GM12878 (cell line): ENCODE measurements at regions not wholly inside any gene's neighbourhood (a gene's known extent, or its start where the extent isn't known, plus 50 kb on each side); places are given as distances from the start of the nearest gene placed in this dataset.

ENCODE experiments used
- ATAC-seq: fragments of 200-7000 bp; cut with Tn5 transposase; 3 replicates; pipeline ENCODE4 v1.9.1; 2020; ENCODE audit warnings: mild to moderate bottlenecking, moderate library complexity
- BruUV-seq: library from RNA; stranded (reverse); fragments of 400-500 nt; replicated peaks from 2 replicates; lab custom pipeline; 2021; lab: Mats Ljungman, UMichigan
- CTCF ChIA-PET: fragments of 300-600 bp; sonication (Branson Sonifier 250); formaldehyde crosslinking; extraction: SDS; loops from one replicate; lab custom pipeline; 2021; ENCODE audit warnings: inconsistent platforms; lab: Yijun Ruan, JAX
- POLR2A ChIA-PET: fragments of 350-600 bp; formaldehyde crosslinking; extraction: SDS; loops from one replicate; lab custom pipeline; 2021; ENCODE audit warnings: inconsistent platforms; lab: Charles Lee
- RAD21 ChIA-PET: fragments of 300-600 bp; sonication (Branson Sonifier 250); formaldehyde crosslinking; loops from one replicate; lab custom pipeline; 2023; ENCODE audit warnings: antibody characterized with exemption; ENCODE audit not compliant: unreplicated experiment; lab: Charles Lee
- SMC1A ChIA-PET: fragments of 300-600 bp; sonication (Branson Sonifier 250); formaldehyde crosslinking; loops from one replicate; lab custom pipeline; 2023; ENCODE audit not compliant: unreplicated experiment, uncharacterized antibody; lab: Charles Lee
- DNase-seq: peaks from one replicate; pipeline ENCODE4 v3.0.0-alpha.2; 2011; ENCODE audit warnings: low read depth, low spot score
- FAIRE-seq: peaks from 3 replicates; lab custom pipeline; 2011; peaks lifted over from hg19 to GRCh38; lab: Jason Lieb, UNC
- H2AFZ ChIP-seq: 2 replicates; pipeline ENCODE4 v1.6.0; 2011; ENCODE audit warnings: low read depth, low read length, control low read depth; ENCODE audit not compliant: control insufficient read depth
- H3K27ac ChIP-seq: 2 replicates; pipeline ENCODE4 v1.5.1; 2011; ENCODE audit warnings: control low read depth; ENCODE audit not compliant: control insufficient read depth, insufficient read depth
- H3K27me3 ChIP-seq, 2 experiments: replicated peaks in 1 of 2; 2 replicates each; pipeline versions ENCODE4 v1.6.0 to v1.6.1; 2011; ENCODE audit warnings: low read length in 1 of 2; ENCODE audit not compliant: control insufficient read depth in 2 of 2, insufficient read depth in 2 of 2
- H3K36me3 ChIP-seq, 2 experiments: 2 replicates each; pipeline ENCODE4 v1.5.1; 2011; ENCODE audit warnings: low read length in 1 of 2; ENCODE audit not compliant: control insufficient read depth in 2 of 2, insufficient read depth in 2 of 2
- H3K4me1 ChIP-seq: 2 replicates; pipeline ENCODE4 v1.6.1; 2011; ENCODE audit warnings: mild to moderate bottlenecking, low read length, moderate library complexity, mixed read lengths; ENCODE audit not compliant: control insufficient read depth, insufficient read depth
- H3K4me2 ChIP-seq: 2 replicates; pipeline ENCODE4 v1.6.0; 2011; ENCODE audit warnings: control low read depth; ENCODE audit not compliant: control insufficient read depth, insufficient read depth
- H3K4me3 ChIP-seq: fragments of 200-600 bp; sonication (generic); 2 replicates; pipeline ENCODE4 v1.5.1; 2016
- H3K79me2 ChIP-seq: 2 replicates; pipeline ENCODE4 v1.6.0; 2011; ENCODE audit warnings: low read length; ENCODE audit not compliant: control insufficient read depth, insufficient read depth
- H3K9ac ChIP-seq: 2 replicates; pipeline ENCODE4 v1.8.0; 2011; ENCODE audit warnings: low read length, control low read depth, mixed read lengths; ENCODE audit not compliant: control insufficient read depth, insufficient read depth
- H3K9me3 ChIP-seq: replicated peaks from 3 replicates; pipeline ENCODE4 v1.5.1; 2011; ENCODE audit warnings: mild to moderate bottlenecking, low read length; ENCODE audit not compliant: control insufficient read depth, insufficient read depth
- H4K20me1 ChIP-seq: 2 replicates; pipeline ENCODE4 v1.6.0; 2011; ENCODE audit not compliant: control insufficient read depth, insufficient read depth
- BCLAF1 ChIP-seq: fragments of 450-650 bp; IDR thresholded peaks from 2 replicates; pipeline ENCODE4 v1.6.1; 2017; ENCODE audit warnings: antibody characterized with exemption, mild to moderate bottlenecking, moderate library complexity
- CBFB ChIP-seq: IDR thresholded peaks from 2 replicates; pipeline ENCODE4 v1.6.1; 2016; ENCODE audit warnings: antibody characterized with exemption, low read depth
- WRNIP1 ChIP-seq: IDR thresholded peaks from 2 replicates; pipeline ENCODE4 v1.6.1; 2011; ENCODE audit warnings: low read depth, low read length, improper control_type of control experiment, borderline replicate concordance
- ZBTB40 ChIP-seq: fragments of 450-650 bp; IDR thresholded peaks from 2 replicates; pipeline ENCODE4 v1.6.1; 2016; ENCODE audit warnings: mild to moderate bottlenecking, moderate library complexity, borderline replicate concordance
- WGBS: methylation state at CpG from one replicate; pipeline ENCODE4 v1.1.6; 2016; ENCODE audit warnings: low lambda C conversion rate; ENCODE audit not compliant: insufficient replicate concordance, insufficient coverage; ENCODE audit errors: missing lambda C conversion rate; 5-methylcytosine and 5-hydroxymethylcytosine counted together
- in situ Hi-C: fragments of 300-500 bp; cut with MboI; formaldehyde crosslinking; loops from 9 replicates; pipeline ENCODE4 v1.14.3; 2018; ENCODE audit warnings: mixed read lengths
- intact Hi-C: fragments of 100-400 bp; cut with micrococcal nuclease; formaldehyde crosslinking; loops from one replicate; pipeline ENCODE4 v1.14.2; 2022; ENCODE audit not compliant: unreplicated experiment
- TF ChIP-seq, protein P1 (sequence below): fragments of 450-650 bp; IDR thresholded peaks from 2 replicates; pipeline ENCODE4 v1.6.1; 2017; ENCODE audit warnings: mild to moderate bottlenecking, moderate library complexity

DNA sequence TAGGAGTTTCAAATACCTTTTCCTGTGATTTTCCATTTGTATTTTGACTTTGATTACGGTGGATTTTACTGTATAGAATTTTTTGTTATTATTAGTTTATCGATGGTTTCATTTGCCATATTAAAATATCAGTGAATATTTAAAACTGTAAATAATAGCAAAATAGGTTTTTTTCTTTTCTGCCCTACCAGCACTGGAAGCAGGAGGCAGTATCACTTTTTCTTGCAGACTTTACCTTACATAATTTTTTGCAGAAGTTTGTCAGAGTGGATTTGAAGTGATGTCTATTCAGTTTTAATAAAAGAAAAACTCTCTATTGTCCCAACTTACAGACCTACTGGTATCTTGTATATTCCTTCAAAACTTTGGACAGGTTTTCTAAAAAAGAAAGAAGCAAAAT lies 213.6 kb downstream of the CENPF start:
- Histone ChIP-seq H3K79me2 (no peaks in the 10 kb centered on the region), H3K9me3 (no peaks in the 10 kb centered on the region), H3K4me3 (no peak overlapping the region), H3K4me2 (no peak overlapping the region), H3K9ac (no peak overlapping the region), H3K27me3 (no peaks in the 10 kb centered on the region), H2AFZ (no peak overlapping the region), H4K20me1 (no peaks in the 10 kb centered on the region), H3K36me3 (no peaks in the 10 kb centered on the region), H3K4me1 (no peaks in the 10 kb centered on the region), H3K27ac (no peak overlapping the region)
- SMC1A ChIA-PET, result no interaction called here
- CTCF ChIA-PET, result no interaction called here
- no peak for DNase-seq
- intact Hi-C loops (loop anchor here (5.0 kb wide), 1 partner anchor 696 kb away; no protein-coding TSS in a partner anchor), in situ Hi-C loops (loop anchor here (25.0 kb wide), 1 partner anchor 696 kb away; no protein-coding TSS in a partner anchor)
- WGBS, result 20% methylated on average over 2 of the region's 2 CpGs
- FAIRE-seq, result no peak
- no peak for ATAC-seq
- no TSS peak for BruUV-seq
- RAD21 ChIA-PET, result no interaction called here
- POLR2A ChIA-PET, result no interaction called here
- no peak for TF ChIP-seq CBFB
- no peak for TF ChIP-seq BCLAF1
- TF ChIP-seq, protein P1, sequence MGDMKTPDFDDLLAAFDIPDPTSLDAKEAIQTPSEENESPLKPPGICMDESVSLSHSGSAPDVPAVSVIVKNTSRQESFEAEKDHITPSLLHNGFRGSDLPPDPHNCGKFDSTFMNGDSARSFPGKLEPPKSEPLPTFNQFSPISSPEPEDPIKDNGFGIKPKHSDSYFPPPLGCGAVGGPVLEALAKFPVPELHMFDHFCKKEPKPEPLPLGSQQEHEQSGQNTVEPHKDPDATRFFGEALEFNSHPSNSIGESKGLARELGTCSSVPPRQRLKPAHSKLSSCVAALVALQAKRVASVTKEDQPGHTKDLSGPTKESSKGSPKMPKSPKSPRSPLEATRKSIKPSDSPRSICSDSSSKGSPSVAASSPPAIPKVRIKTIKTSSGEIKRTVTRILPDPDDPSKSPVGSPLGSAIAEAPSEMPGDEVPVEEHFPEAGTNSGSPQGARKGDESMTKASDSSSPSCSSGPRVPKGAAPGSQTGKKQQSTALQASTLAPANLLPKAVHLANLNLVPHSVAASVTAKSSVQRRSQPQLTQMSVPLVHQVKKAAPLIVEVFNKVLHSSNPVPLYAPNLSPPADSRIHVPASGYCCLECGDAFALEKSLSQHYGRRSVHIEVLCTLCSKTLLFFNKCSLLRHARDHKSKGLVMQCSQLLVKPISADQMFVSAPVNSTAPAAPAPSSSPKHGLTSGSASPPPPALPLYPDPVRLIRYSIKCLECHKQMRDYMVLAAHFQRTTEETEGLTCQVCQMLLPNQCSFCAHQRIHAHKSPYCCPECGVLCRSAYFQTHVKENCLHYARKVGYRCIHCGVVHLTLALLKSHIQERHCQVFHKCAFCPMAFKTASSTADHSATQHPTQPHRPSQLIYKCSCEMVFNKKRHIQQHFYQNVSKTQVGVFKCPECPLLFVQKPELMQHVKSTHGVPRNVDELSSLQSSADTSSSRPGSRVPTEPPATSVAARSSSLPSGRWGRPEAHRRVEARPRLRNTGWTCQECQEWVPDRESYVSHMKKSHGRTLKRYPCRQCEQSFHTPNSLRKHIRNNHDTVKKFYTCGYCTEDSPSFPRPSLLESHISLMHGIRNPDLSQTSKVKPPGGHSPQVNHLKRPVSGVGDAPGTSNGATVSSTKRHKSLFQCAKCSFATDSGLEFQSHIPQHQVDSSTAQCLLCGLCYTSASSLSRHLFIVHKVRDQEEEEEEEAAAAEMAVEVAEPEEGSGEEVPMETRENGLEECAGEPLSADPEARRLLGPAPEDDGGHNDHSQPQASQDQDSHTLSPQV, result no peak
- TF ChIP-seq WRNIP1, result no peak
- TF ChIP-seq ZBTB40, result no peak
